ENCODE measurements at regions not wholly inside any gene's neighbourhood (a gene's known extent, or its start where the extent isn't known, plus 50 kb on each side); places are given as distances from the start of the nearest gene placed in this dataset.
"Not testable (repeated sequence)": the region's sequence is repeated elsewhere in the genome, so short reads cannot be mapped to it uniquely, and the experiment has no call there.

DNA sequence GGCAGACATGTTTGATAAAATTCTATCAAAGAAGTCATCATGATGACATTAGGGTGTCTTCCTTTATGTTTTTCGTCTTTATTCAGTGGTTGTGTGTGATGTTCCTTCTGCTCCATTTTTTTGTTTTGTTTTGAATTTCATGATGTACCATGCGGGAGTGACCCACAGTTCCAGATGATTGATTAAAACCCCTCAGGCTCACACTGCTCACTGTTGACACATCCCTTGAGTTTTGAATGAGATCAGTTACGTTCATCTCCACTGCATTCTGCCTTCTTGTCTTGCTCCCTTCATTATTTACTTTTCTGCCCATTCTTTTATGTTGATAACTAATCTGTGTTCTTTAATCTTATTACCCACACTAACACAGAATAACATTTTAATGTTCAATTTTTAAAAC lies 421.7 kb upstream of the ANKRD20A1 start:
- not testable (repeated sequence) for H3K4me3 ChIP-seq; H3K27ac ChIP-seq; DNase-seq (ENCODE audit: low spot score)

DNA sequence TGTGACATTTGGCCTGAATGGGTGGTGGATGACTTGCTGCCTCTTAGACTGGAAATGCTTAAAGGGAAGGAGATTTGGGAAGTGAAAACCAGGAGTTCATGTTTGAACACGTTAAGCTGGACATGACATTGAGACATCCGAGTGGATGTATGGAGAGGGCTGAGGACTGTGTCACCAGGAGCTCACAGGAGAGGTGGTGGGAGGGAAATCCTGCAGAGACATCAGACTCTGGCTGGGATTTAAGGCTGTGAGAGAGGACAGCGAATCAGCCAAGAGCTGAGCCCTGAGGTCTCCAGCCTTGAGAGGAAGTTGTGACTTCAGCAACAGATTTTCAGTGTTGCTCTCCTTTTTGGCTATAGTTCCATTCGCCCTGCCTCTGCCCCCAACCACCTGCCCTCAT lies 432.5 kb upstream of the SPATA31A3 start:
- DNase-seq (ENCODE audit: low spot score); H3K4me3 ChIP-seq: not testable (repeated sequence)

DNA sequence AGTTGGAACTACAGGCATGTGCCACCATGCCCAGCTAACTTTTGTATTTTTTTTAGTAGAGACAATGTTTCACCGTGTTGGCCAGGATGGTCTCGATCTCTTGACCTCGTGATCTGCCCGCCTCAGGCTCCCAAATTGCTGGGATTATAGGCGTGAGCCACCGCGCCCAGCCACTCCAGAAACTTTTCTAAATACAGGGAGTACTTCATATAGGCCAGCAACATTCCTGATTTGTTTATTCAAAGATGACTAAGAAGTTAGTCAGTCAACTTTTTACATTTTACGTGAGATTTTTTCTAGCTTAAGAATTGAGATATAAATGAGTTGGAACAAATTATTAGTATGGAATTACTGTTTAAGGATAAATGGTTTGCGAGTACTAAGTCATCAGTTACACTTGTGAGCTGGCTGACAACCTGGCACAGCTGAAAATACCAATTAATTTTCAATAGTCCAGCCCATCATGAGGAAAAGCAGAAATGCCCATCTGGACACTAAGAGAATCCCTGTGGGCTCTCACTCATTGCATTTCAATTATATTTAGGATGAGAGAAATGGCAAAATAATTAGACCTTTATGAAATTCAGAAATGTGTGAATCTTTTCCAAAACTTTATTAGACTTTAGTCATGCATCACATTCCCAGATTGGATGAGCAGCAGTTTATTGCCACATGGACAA lies 430.8 kb upstream of the SPATA31A3 start:
- DNase-seq (ENCODE audit: low spot score); H3K27ac ChIP-seq; H3K4me3 ChIP-seq: not testable (repeated sequence)

More for the DNA sequence above, 432.5 kb upstream of the SPATA31A3 start:
- not testable (repeated sequence) for H3K27ac ChIP-seq

DNA sequence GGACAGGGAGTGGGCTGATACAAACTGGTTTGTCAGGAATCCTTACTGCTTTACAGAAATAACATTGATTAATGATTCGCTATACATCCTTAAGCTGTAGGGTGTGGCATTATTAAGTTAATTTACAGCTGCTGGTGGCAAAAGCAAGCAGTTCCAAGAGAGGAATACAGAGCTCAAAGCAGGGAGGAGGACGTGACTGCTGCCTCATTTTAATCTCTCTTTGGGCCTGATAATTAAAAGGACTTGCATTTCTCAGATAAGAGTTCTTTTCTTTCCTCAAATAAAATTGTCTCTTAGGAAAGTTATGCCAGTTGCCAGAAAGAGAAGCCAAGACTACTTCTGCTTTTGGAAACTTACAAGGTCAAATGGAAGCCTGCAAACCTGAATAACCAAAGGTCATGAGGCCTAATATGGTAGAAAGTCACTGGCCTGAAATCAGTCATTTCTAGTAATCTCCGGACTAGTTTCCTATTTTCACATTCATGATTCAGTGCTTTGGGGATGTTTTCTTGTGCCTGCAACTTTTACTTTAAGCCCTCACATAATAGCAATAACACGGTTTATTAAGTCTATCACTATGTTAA lies 426.2 kb upstream of the SPATA31A3 start:
- not testable (repeated sequence) for H3K4me3 ChIP-seq; DNase-seq (ENCODE audit: low spot score); H3K27ac ChIP-seq

DNA sequence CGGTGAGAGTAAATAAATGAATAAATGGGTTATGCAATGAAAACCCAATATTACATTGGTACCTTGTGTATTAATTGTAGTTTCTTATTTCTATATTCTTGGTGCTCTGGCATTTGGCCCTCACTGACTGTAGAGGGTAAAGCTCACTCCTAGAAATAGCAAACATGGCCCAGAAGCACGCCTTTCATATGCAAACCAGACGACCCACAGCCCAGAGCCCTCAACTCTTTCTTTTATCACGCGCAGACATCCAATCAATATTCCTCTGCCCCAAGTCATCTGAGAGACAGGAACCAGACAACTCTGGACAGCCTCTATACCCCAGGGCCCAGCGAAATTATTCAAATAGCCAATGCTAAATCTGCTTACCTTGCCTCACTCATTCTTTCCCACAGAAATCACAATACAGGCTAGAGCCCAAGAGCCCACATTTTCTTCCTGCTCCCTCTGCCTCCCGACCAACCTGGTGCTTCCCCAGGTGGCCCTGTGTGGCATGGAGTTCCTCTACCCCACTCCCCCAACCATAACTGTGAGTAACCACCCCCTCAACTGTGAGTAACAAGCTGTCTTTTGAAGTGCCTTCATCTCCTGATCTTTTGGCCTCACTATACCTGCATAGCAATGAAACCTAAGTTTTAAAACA lies 425.1 kb upstream of the SPATA31A3 start:
- H3K4me3 ChIP-seq; H3K27ac ChIP-seq; DNase-seq (ENCODE audit: low spot score): not testable (repeated sequence)

DNA sequence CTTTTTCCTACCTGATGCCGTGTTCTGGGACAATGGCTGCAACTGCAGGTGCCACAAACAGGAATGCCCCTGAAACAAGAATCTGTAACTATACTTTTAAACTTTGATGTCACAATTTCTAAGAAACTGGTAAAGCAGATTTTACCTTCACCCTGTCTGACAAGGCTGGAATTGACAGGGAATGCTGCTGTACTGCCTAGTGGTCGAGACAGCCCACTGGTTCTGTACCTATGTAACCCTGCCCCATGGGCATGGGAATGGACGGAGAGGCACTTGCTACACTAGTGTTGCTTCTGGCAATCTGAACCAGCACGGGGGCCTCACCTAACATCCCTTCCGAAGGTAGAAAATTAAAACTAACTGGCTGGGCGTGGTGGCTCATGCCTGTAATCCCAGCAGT lies 424.3 kb upstream of the SPATA31A3 start:
- DNase-seq (ENCODE audit: low spot score); H3K27ac ChIP-seq; H3K4me3 ChIP-seq: not testable (repeated sequence)

DNA sequence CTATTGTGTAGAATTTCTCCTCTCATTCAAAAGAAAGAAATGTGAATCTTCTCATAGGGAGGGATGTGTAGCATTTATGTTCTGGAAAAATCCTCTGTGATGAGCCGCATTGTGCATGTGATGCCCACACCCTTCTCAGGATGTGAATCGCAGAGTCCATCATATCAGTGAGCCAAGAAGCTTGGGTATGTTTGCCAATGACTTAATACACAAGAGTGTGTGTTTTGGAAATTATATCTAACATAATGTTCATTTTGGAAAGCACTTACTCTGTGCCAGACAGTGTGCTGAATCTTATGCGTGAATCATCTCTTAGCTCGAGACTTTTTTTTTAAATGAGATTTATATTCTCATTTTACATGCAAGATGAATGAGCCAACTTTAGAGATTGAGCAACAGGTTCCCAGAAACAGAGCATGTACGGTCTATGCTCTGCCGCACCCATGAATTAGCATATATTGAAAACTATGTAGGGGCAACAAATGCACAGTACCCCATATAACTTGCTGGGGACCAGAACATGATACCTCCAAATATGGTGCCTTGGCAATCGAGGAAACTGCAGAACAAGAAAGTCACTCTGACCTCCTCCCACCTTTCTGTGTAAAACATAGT lies 418.4 kb upstream of the SPATA31A3 start:
- H3K4me3 ChIP-seq; DNase-seq (ENCODE audit: low spot score); H3K27ac ChIP-seq: not testable (repeated sequence)

DNA sequence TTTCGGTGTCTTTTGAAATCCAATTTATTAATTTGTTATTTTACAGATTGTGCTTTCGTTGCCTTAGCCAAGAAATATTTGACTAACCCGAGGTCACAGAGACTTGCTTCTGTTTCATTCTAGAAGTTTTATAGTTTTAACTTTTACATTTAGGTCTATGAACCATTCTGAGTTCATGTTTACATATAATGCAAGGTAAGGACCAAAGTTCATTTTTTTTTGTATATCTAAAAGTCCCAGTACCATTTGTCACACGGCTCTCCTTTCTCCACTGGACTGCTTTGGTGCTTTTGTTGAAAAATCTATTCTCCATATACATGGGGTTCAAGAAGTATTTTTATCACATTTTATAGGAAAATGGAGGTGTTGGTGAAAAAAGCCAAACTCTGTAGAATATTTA lies 411.4 kb upstream of the SPATA31A3 start:
- not testable (repeated sequence) for H3K4me3 ChIP-seq; H3K27ac ChIP-seq; DNase-seq (ENCODE audit: low spot score)

DNA sequence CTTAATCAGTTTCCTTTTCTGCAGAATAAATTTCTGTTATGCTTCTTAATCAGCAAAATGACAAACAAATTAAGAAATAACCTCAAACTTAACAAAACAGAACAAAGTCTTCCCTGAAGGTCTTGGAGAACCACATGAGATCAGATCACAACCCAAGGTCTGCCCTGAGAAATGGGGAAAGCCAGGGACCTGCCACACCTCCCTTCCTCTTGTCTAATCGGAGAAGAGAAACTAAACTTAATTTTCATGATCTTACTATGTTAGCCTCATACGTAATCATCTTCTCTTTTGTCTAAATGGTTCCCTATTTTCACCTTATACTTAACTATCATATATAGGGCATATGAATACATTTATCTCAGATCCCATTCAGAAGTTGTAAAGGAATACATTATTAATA lies 405.4 kb upstream of the SPATA31A3 start:
- not testable (repeated sequence) for H3K27ac ChIP-seq; H3K4me3 ChIP-seq; DNase-seq (ENCODE audit: low spot score)

DNA sequence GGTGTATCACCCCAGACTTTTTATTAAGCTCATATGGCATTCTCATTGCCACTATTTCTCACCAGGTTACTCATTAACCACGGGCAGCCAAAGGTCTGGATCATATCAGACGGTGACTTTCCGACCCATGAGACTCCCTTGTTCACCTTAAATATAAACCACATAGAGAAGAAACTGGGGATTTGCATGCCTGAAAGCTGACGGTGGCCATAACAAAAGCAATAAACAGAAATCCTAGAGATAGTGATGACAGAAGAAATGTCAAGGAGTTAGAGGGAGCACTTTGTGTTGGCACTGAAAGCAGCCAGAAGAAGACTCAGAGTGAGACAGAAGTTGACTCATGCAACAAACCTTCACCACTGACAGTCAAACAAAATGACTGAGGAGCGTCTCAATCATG lies 402.4 kb upstream of the SPATA31A3 start:
- not testable (repeated sequence) for H3K4me3 ChIP-seq; H3K27ac ChIP-seq; DNase-seq (ENCODE audit: low spot score)

DNA sequence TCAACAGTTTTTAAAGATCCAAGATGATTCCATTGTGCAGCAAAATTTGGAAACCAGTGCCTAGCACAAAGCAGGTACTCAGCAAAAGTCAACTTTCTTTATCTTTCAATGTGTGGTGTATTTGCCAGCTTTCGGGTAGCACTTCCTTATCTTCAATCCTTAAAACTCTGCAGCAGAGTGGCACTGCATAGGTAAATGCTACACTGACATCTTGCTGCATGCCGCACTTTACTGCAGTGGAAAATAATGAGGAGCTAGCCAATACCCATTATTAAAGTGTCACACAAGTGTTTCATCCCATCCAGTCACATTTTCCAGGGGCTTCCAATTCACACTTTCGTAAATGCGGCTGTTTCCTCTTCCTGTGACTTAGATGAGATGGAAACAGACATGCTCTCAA lies 401.7 kb upstream of the SPATA31A3 start:
- H3K27ac ChIP-seq; H3K4me3 ChIP-seq; DNase-seq (ENCODE audit: low spot score): not testable (repeated sequence)

DNA sequence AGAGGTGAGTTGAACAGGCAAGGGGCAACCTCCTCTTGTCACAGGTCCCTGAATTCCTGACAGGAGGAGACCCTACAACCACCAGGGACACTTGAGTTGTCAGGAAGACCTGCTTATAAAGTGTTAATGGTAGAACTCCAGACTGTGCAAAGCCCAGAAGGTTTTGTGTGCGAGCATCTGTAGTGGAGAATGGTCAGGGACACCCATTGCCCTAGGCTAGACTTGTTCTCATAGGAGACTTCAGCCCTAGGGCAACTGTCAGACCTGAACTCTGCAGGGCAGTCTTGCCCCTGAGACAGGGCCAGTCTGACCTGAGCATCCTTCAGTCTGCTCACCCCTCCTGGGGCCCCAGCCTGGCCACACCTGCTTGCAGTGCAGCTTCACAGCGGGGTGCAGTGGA lies 377.3 kb upstream of the SPATA31A3 start:
- not testable (repeated sequence) for H3K27ac ChIP-seq; DNase-seq (ENCODE audit: low spot score); H3K4me3 ChIP-seq

DNA sequence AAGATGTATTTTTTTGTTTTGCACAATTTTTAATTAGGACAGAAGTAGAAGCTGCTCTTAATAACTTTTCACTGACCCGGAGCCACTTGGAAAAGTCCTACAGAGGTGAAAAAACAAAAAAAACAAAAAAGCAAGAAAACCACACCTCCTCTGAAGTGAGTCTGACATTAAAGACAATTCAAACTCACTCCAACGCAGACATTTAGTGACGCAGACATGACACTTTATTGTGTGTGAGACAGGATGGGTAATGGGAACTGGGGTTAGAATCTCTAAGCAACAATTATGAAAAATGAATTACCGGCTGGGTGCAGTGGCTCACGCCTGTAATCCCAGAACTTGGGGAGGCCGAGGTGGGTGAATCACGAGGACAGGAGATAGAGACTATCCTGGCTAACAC lies 370.0 kb upstream of the SPATA31A3 start:
- not testable (repeated sequence) for H3K4me3 ChIP-seq; H3K27ac ChIP-seq; DNase-seq (ENCODE audit: low spot score)

DNA sequence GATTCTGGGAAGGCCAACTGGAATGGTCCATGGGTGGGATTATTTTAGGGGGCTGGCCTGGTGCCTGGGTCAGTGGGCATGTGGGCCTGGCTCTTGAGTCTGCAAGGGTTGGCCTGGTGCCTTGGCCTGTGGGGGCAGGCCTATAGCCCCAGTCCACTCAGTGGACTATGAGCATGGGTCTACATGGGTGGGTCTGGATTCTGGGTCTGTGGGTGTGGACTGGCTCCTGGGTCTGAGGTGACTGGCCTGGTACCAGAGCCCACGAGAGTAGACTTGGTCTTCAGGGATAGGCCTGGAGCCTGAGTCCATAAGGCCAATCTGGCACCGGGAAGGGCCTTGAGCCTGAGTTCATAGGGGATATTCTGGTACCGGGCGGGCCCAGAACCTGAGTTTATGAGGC lies 361.6 kb upstream of the SPATA31A3 start:
- H3K4me3 ChIP-seq; H3K27ac ChIP-seq; DNase-seq (ENCODE audit: low spot score): not testable (repeated sequence)

DNA sequence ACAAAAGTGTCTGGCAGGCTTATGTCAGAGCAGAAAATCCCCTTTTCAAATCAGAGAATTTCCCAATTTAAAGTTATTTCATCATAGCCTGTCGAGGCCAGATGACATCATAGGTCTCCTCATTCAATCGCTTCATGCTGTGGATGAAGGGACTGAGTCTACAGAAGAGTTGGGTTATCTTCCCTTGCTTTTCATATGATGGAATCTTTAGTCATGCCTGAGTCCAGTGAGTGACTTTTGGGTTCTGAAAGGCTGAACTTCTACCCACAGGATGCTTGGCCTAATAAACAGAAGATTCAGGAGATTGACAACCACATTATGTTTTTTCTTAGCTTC lies 357.0 kb upstream of the SPATA31A3 start:
- DNase-seq (ENCODE audit: low spot score); H3K27ac ChIP-seq; H3K4me3 ChIP-seq: not testable (repeated sequence)

DNA sequence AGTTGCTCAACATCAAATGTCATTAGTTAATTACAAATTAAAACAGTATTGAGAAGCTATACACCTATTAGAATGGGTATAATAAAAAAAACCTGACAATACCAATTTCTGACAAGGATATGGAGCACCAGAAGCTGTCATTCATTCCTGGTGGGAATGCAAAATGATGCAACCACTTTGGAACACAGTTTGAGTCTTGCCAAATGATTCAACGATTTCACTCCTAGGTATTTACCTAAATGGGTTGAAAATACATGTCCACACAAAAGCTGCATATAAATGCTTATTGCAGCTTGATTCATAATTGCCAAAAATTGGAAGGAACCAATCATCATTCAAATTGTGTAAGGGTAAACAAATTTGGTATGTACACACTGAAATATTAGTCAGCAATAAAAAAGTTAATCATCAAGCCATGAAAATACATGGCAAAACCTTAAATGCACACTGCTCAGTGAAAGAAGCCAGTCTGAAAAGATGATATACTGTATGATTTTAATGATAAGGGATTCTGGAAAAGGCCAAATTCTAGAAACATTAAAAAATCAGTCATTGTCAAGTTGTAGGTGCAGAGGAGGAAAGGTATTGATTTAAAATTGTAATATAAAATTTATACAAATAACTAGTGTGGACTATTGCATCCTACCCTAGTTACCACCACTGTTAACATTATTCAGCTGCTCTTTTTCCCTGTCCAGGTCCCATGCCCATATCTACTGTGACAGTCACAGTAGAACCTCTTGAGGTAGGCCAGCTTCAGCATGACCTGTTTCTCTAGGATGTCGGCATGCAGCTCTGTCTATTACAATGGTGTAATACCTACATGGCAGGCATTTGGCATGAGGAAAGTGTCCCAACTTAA lies 356.4 kb upstream of the SPATA31A3 start:
- H3K4me3 ChIP-seq; DNase-seq (ENCODE audit: low spot score); H3K27ac ChIP-seq: not testable (repeated sequence)

DNA sequence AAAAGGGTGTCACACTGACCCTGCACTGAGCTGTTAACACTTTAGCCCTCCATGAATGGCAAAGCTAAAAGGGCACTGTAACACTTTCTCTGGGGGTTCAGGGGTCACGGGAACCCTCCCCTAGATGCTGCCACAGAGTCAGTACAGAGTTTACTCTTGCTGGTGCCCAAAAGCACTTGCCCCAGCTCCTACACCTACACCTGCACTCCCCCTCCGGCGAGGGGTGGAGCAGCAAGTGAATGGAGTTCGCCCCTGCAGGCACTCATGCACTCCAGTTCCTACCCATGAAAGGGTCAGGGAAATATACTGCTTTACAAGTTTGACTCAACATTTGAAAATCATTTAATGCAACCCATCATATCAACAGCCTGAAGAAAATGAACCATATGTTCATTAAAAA lies 355.7 kb upstream of the SPATA31A3 start:
- H3K4me3 ChIP-seq; DNase-seq (ENCODE audit: low spot score); H3K27ac ChIP-seq: not testable (repeated sequence)

DNA sequence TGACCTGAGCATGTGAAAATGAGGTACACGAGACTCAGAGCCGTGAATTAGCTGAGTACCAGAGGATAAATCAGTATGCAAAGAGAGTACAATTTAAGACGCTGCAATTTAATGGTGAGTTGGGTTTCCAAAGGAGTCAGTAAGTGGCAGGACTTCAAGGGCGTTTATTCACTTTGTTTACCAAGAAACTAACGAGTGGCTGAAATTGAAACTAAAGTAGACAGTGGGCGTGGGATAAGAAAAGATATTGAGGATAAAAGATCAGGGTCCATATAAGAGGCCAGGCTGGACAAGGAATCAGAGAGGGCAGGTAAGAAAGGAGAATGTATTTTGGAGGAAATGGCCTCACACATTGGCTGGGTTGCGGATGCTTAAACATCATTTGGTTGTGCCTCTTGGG lies 346.9 kb upstream of the SPATA31A3 start:
- H3K4me3 ChIP-seq; H3K27ac ChIP-seq; DNase-seq (ENCODE audit: low spot score): not testable (repeated sequence)

DNA sequence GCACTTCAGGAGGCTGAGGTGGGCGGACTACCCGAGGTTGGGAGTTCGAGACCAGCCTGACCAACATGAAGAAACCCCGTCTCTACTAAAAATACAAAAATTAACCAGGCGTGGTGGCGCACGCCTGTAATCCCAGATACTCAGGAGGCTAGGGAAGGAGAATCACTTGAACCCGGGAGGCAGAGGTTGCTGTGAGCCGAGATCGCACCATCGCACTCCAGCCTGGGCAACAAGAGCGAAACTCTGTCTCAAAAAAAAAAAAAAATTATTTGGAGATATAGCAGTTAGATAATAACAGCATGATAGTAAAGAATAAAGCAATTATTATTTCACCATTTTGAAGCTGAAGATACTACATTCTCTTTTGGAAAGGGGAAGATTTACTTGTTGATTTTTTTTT lies 345.9 kb upstream of the SPATA31A3 start:
- DNase-seq (ENCODE audit: low spot score); H3K27ac ChIP-seq: not testable (repeated sequence)

More for the DNA sequence above, 345.9 kb upstream of the SPATA31A3 start:
- not testable (repeated sequence) for H3K4me3 ChIP-seq
